Keratinocyte (primary cell): ENCODE measurements at regions not wholly inside any gene's neighbourhood (a gene's known extent, or its start where the extent isn't known, plus 50 kb on each side); places are given as distances from the start of the nearest gene placed in this dataset.
A peak's percentile ranks its signal among the peaks of the same experiment; 100 is the strongest.

Source experiments
- DNase-seq: peaks from one replicate; pipeline ENCODE4 v3.0.0-alpha.2; 2011; ENCODE audit warnings: low read depth, missing footprints, low spot score
- FAIRE-seq: peaks from 2 replicates; lab custom pipeline; 2011; peaks lifted over from hg19 to GRCh38; lab: Jason Lieb, UNC
- H2AFZ ChIP-seq: 2 replicates; pipeline ENCODE4 v1.6.0; 2012; ENCODE audit warnings: low read length, control low read depth, inconsistent platforms; ENCODE audit not compliant: control insufficient read depth
- H3K27ac ChIP-seq: 2 replicates; pipeline ENCODE4 v1.5.1; 2011; ENCODE audit warnings: low read length; ENCODE audit not compliant: control insufficient read depth, insufficient read depth
- H3K27me3 ChIP-seq: 3 replicates; pipeline ENCODE4 v1.6.0; 2011; ENCODE audit warnings: low read length; ENCODE audit not compliant: control insufficient read depth, insufficient read depth; ENCODE audit errors: extremely low read depth
- H3K36me3 ChIP-seq, 2 experiments: 2 replicates in 1 of 2; 3 replicates in 1 of 2; pipeline ENCODE4 v1.5.1; 2011; ENCODE audit warnings: low read length in 2 of 2, mild to moderate bottlenecking in 1 of 2; ENCODE audit not compliant: control insufficient read depth in 2 of 2, insufficient read depth in 2 of 2; ENCODE audit errors: extremely low read depth in 1 of 2
- H3K4me1 ChIP-seq: 3 replicates; pipeline ENCODE4 v1.5.1; 2011; ENCODE audit warnings: low read length; ENCODE audit not compliant: control insufficient read depth, insufficient read depth; ENCODE audit errors: extremely low read depth
- H3K4me2 ChIP-seq: 3 replicates; pipeline ENCODE4 v1.6.0; 2011; ENCODE audit warnings: low read depth, low read length; ENCODE audit not compliant: control insufficient read depth, insufficient read depth; ENCODE audit errors: extremely low read depth
- H3K4me3 ChIP-seq, 3 experiments: fragments of 200-600 bp in 1 of 3; sonication (generic) in 1 of 3; 2 replicates in 2 of 3; 3 replicates in 1 of 3; pipeline ENCODE4 v1.5.1; 2011 to 2016; ENCODE audit warnings: low read length in 3 of 3, mild to moderate bottlenecking in 3 of 3, control low read depth in 2 of 3, inconsistent platforms in 1 of 3, low read depth in 1 of 3, mixed read lengths in 1 of 3, mixed run types in 1 of 3, moderate library complexity in 1 of 3; ENCODE audit not compliant: control insufficient read depth in 2 of 3, insufficient read depth in 2 of 3; ENCODE audit errors: extremely low read depth in 1 of 3
- H3K79me2 ChIP-seq: 2 replicates; pipeline ENCODE4 v1.6.0; 2012; ENCODE audit warnings: low read length; ENCODE audit not compliant: control insufficient read depth, insufficient read depth
- H3K9ac ChIP-seq: 3 replicates; pipeline ENCODE4 v1.6.0; 2011; ENCODE audit warnings: low read length; ENCODE audit not compliant: control insufficient read depth, insufficient read depth; ENCODE audit errors: extremely low read depth
- H3K9me1 ChIP-seq: 3 replicates; pipeline ENCODE4 v1.6.0; 2011; ENCODE audit warnings: low read length; ENCODE audit not compliant: control insufficient read depth, insufficient read depth; ENCODE audit errors: extremely low read depth
- H3K9me3 ChIP-seq: 2 replicates; pipeline ENCODE4 v1.5.1; 2012; ENCODE audit warnings: low read depth, low read length; ENCODE audit not compliant: control insufficient read depth
- H4K20me1 ChIP-seq: 3 replicates; pipeline ENCODE4 v1.6.0; 2011; ENCODE audit warnings: low read length; ENCODE audit not compliant: control insufficient read depth, insufficient read depth; ENCODE audit errors: extremely low read depth
- CTCF ChIP-seq, 3 experiments: IDR thresholded peaks in 1 of 3; conservative IDR thresholded peaks in 1 of 3; optimal IDR thresholded peaks in 1 of 3; 2 replicates in 2 of 3; 3 replicates in 1 of 3; pipeline versions ENCODE3 to v1.5.1; 2011; ENCODE audit warnings: low read length in 3 of 3, mild to moderate bottlenecking in 3 of 3, moderate library complexity in 2 of 3, control low read depth in 1 of 3, inconsistent platforms in 1 of 3; ENCODE audit not compliant: insufficient read depth in 2 of 3; ENCODE audit errors: extremely low read depth in 1 of 3
- EZH2 ChIP-seq: IDR thresholded peaks from one replicate; pipeline ENCODE4 v1.6.1; 2012; ENCODE audit warnings: inconsistent platforms, mild to moderate bottlenecking, low read length, moderate library complexity
- dilution Hi-C: fragments of 300-500 bp; cut with MboI; formaldehyde crosslinking; loops from one replicate; pipeline ENCODE4 v1.7.0; 2020; ENCODE audit warnings: low sequenced_read_pairs; ENCODE audit not compliant: extremely low pct_ligation_motif_present

DNA sequence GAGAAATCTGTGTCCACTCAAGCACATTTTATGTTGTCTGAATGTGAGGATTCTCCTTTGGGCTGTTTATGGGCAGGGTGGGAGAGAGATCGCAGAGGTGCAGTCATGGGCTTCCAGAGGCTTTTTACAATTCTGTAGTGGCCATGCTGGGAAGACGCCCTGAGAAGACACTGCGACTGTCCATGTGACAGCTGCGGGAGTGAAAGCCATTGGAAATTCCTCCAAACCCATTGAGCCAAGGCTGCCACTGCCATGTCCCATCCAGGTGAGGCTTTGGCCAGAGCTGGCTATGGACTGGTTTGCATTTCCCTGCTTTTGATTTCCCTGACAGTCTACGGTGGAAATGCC lies 216.9 kb upstream of the ECI2 start:
- peak overlapping the region; percentile 35 for H3K9ac ChIP-seq
- peak overlapping the region in 1 of 3 experiments; percentile 34 for H3K4me3 ChIP-seq
- no peaks in the 10 kb centered on the region for H3K79me2 ChIP-seq
- H3K27me3 ChIP-seq, result no peaks in the 10 kb centered on the region
- peak overlapping the region; percentile 63 for H3K27ac ChIP-seq
- no peaks in the 10 kb centered on the region for H4K20me1 ChIP-seq
- FAIRE-seq (no peak), DNase-seq (no peak)
- H3K36me3 ChIP-seq, result no peaks in the 10 kb centered on the region
- H3K9me3 ChIP-seq, result no peaks in the 10 kb centered on the region
- H3K9me1 ChIP-seq, result no peaks in the 10 kb centered on the region
- peaks cover 31% of the 10 kb centered on the region for H3K4me1 ChIP-seq
- H3K4me2 ChIP-seq, result peak overlapping the region; percentile 59
- no peak overlapping the region for H2AFZ ChIP-seq
- dilution Hi-C loops, result no loop called here
- no peak for TF ChIP-seq CTCF (optimal IDR thresholded peaks at IDR 0.05 in 1 of 3, IDR thresholded peaks at IDR 0.05 in 1 of 3, conservative IDR thresholded peaks at IDR 0.05 in 1 of 3; ENCODE audit: extremely low read depth in 1 of 3, insufficient read depth in 2 of 3, low read length in 3 of 3)
- no peak for TF ChIP-seq EZH2

GRCh38 chr6:4351520-4352321 lies 216.3 kb upstream of the ECI2 start:
- Histone ChIP-seq H3K9me3 (no peaks in the 10 kb centered on the region), H3K36me3 (no peaks in the 10 kb centered on the region), H3K4me1 (peaks cover 27% of the 10 kb centered on the region), H3K27ac (peak overlapping the region; percentile 63), H3K79me2 (no peaks in the 10 kb centered on the region), H3K4me3 (peak overlapping the region; percentile 17 to 34 (median 20)), H4K20me1 (no peaks in the 10 kb centered on the region), H3K27me3 (no peaks in the 10 kb centered on the region), H3K9ac (peak overlapping the region; percentile 35), H3K9me1 (no peaks in the 10 kb centered on the region), H3K4me2 (peak overlapping the region; percentile 59), H2AFZ (peak overlapping the region; percentile 75)
- TF ChIP-seq EZH2 (no peak), CTCF (optimal IDR thresholded peaks at IDR 0.05 in 1 of 3, IDR thresholded peaks at IDR 0.05 in 1 of 3, conservative IDR thresholded peaks at IDR 0.05 in 1 of 3; ENCODE audit: extremely low read depth in 1 of 3, insufficient read depth in 2 of 3, low read length in 3 of 3) (no peak)
- dilution Hi-C loops, result no loop called here
- FAIRE-seq, result peak; percentile 77
- DNase-seq, result peak; percentile 35
